OCI-LY7 (cell line): ENCODE measurements at regions not wholly inside any gene's neighbourhood (a gene's known extent, or its start where the extent isn't known, plus 50 kb on each side); places are given as distances from the start of the nearest gene placed in this dataset.

Source experiments
- BruUV-seq: library from RNA; stranded (reverse); fragments of 400-500 nt; replicated peaks from 2 replicates; lab custom pipeline; 2021; lab: Mats Ljungman, UMichigan
- CTCF ChIA-PET: fragments of 300-600 bp; sonication (Branson Sonifier 250); formaldehyde crosslinking; loops from one replicate; lab custom pipeline; 2022; ENCODE audit warnings: antibody characterized with exemption; ENCODE audit not compliant: unreplicated experiment; lab: Charles Lee
- POLR2A ChIA-PET: fragments of 300-600 bp; sonication (Branson Sonifier 250); formaldehyde crosslinking; loops from one replicate; lab custom pipeline; 2022; ENCODE audit warnings: antibody characterized with exemption; lab: Charles Lee
- DNase-seq: peaks from one replicate; pipeline ENCODE4 v3.0.0-alpha.2; 2015; ENCODE audit warnings: low spot score
- H2AFZ ChIP-seq: fragments of 200-600 bp; sonication (generic), shearing (Covaris generic); 2 replicates; pipeline ENCODE4 v1.6.1; 2014; ENCODE audit warnings: mild to moderate bottlenecking, antibody characterized with exemption, low read length, moderate library complexity
- H3K27ac ChIP-seq: fragments of 200-600 bp; sonication (generic); 2 replicates; pipeline ENCODE4 v1.5.1; 2014; ENCODE audit warnings: mixed run types, low read depth, mild to moderate bottlenecking, moderate library complexity, low read length, inconsistent platforms; ENCODE audit not compliant: poor library complexity, severe bottlenecking
- H3K36me3 ChIP-seq: fragments of 200-600 bp; sonication (generic); 2 replicates; pipeline ENCODE4 v1.6.1; 2014; ENCODE audit warnings: mild to moderate bottlenecking, antibody characterized with exemption, low read length, moderate library complexity, mixed read lengths; ENCODE audit not compliant: insufficient read depth
- H3K4me1 ChIP-seq: fragments of 200-600 bp; sonication (generic); 2 replicates; pipeline ENCODE4 v1.5.1; 2014; ENCODE audit warnings: mild to moderate bottlenecking, low read length; ENCODE audit not compliant: insufficient read depth, poor library complexity, severe bottlenecking
- H3K4me2 ChIP-seq: fragments of 200-600 bp; sonication (generic); 2 replicates; pipeline ENCODE4 v1.6.1; 2014; ENCODE audit warnings: mild to moderate bottlenecking, low read length
- H3K4me3 ChIP-seq: fragments of 200-600 bp; sonication (generic); 2 replicates; pipeline ENCODE4 v1.5.1; 2014; ENCODE audit warnings: mild to moderate bottlenecking, low read depth, low read length; ENCODE audit not compliant: poor library complexity, severe bottlenecking
- H3K79me2 ChIP-seq: fragments of 200-600 bp; sonication (generic); 2 replicates; pipeline ENCODE4 v1.6.1; 2016; ENCODE audit warnings: low read depth, mild to moderate bottlenecking, low read length, moderate library complexity, mixed read lengths; ENCODE audit not compliant: insufficient read depth
- H3K9me2 ChIP-seq: fragments of 200-600 bp; sonication (generic); 2 replicates; pipeline ENCODE4 v1.6.1; 2016; ENCODE audit warnings: mild to moderate bottlenecking, low read length, mixed read lengths; ENCODE audit not compliant: insufficient read depth
- H3K9me3 ChIP-seq: fragments of 200-600 bp; sonication (generic); 2 replicates; pipeline ENCODE4 v1.6.1; 2014; ENCODE audit warnings: mild to moderate bottlenecking, mixed run types, low read length, mixed read lengths
- H4K20me1 ChIP-seq: fragments of 200-600 bp; sonication (generic); 2 replicates; pipeline ENCODE4 v1.6.1; 2014; ENCODE audit warnings: mild to moderate bottlenecking, antibody characterized with exemption, low read length, moderate library complexity, mixed read lengths; ENCODE audit not compliant: insufficient read depth
- CTCF ChIP-seq: fragments of 200-600 bp; sonication (generic); conservative IDR thresholded peaks from 2 replicates; pipeline ENCODE4 v1.5.1; 2014; ENCODE audit warnings: mild to moderate bottlenecking, antibody characterized with exemption, low read length, moderate library complexity, mixed read lengths
- EZH2phosphoT487 ChIP-seq: fragments of 200-600 bp; sonication (generic); IDR thresholded peaks from 2 replicates; pipeline ENCODE4 v1.6.1; 2018; ENCODE audit warnings: low read depth, borderline replicate concordance, mild to moderate bottlenecking, mixed run types, antibody characterized with exemption, low read length, moderate library complexity, mixed read lengths
- intact Hi-C: fragments of 100-400 bp; cut with micrococcal nuclease; formaldehyde crosslinking; loops from one replicate; pipeline ENCODE4 v1.10.0; 2022; ENCODE audit not compliant: unreplicated experiment

GRCh38 chr4:171710743-171711142 is 102.5 kb upstream of the GALNTL6 start:
- intact Hi-C loops = no loop called here
- no TSS peak for BruUV-seq
- ChIA-PET CTCF (no interaction called here), POLR2A (interaction anchor here (0.7 kb wide), 1 partner anchor 1996 kb away, joined by 3 read pairs; no protein-coding TSS in a partner anchor)
- H4K20me1 ChIP-seq = no peaks in the 10 kb centered on the region
- no peak for TF ChIP-seq EZH2phosphoT487
- no peak for TF ChIP-seq CTCF
- no peaks in the 10 kb centered on the region for H3K9me2 ChIP-seq
- no peaks in the 10 kb centered on the region for H3K4me1 ChIP-seq
- DNase-seq = no peak
- no peaks in the 10 kb centered on the region for H3K9me3 ChIP-seq
- no peak overlapping the region for H2AFZ ChIP-seq
- no peak overlapping the region for H3K27ac ChIP-seq
- no peaks in the 10 kb centered on the region for H3K79me2 ChIP-seq
- H3K36me3 ChIP-seq = no peaks in the 10 kb centered on the region
- H3K4me2 ChIP-seq = no peak overlapping the region
- no peak overlapping the region for H3K4me3 ChIP-seq

GRCh38 chr4:171676555-171677215 is 136.5 kb upstream of the GALNTL6 start:
- peak overlapping the region; percentile 75 for H3K27ac ChIP-seq

More at GRCh38 chr4:171676555-171677215, 136.5 kb upstream of the GALNTL6 start:
- intact Hi-C loops = no loop called here
- POLR2A ChIA-PET = interaction anchor here (0.9 to 1.1 kb wide), 4 partner anchors 9 to 138 kb away, joined by 3 to 5 read pairs (median 4); no protein-coding TSS in a partner anchor
- no peak for TF ChIP-seq EZH2phosphoT487
- TF ChIP-seq CTCF = no peak
- DNase-seq = peak; percentile 85
- Histone ChIP-seq H3K4me1 (peaks cover 49% of the 10 kb centered on the region), H4K20me1 (no peaks in the 10 kb centered on the region), H3K4me2 (peak overlapping the region; percentile 60), H3K4me3 (peak overlapping the region; percentile 48), H3K36me3 (peaks cover 3% of the 10 kb centered on the region; the same call in 1 of the 2 replicates), H3K9me3 (no peaks in the 10 kb centered on the region), H2AFZ (peak overlapping the region; percentile 87), H3K79me2 (no peaks in the 10 kb centered on the region), H3K9me2 (no peaks in the 10 kb centered on the region; the same call in 1 of the 2 replicates)
- CTCF ChIA-PET = no interaction called here
- BruUV-seq = no TSS peak
